Keratinocyte (primary cell): ENCODE measurements at regions not wholly inside any gene's neighbourhood (a gene's known extent, or its start where the extent isn't known, plus 50 kb on each side); places are given as distances from the start of the nearest gene placed in this dataset.

Source experiments
- CTCF ChIP-seq, 3 experiments: IDR thresholded peaks in 1 of 3; conservative IDR thresholded peaks in 1 of 3; optimal IDR thresholded peaks in 1 of 3; 2 replicates in 2 of 3; 3 replicates in 1 of 3; pipeline versions ENCODE3 to v1.5.1; 2011; ENCODE audit warnings: low read length in 3 of 3, mild to moderate bottlenecking in 3 of 3, moderate library complexity in 2 of 3, control low read depth in 1 of 3, inconsistent platforms in 1 of 3; ENCODE audit not compliant: insufficient read depth in 2 of 3; ENCODE audit errors: extremely low read depth in 1 of 3
- EZH2 ChIP-seq: IDR thresholded peaks from one replicate; pipeline ENCODE4 v1.6.1; 2012; ENCODE audit warnings: inconsistent platforms, mild to moderate bottlenecking, low read length, moderate library complexity

DNA sequence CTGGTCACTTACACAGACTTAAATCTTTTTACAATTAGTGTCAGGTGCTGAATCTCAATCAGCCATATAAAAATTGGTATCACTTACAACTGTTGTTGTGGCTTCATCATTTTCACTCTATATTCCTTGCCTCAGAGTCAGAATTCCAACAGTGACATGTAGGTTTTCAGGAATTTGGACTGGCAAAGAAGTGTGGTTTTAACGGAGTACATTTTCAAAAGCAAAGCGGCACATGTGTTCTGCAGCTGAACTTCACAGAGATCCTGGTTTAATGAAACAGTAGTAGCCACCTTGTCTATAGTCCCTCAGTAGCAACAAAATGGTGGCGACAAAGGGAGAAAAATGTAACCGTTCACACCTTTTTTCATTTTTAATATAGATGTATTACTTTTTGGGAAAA lies 486.6 kb downstream of the FAT4 start:
- TF ChIP-seq CTCF (optimal IDR thresholded peaks at IDR 0.05 in 1 of 3, IDR thresholded peaks at IDR 0.05 in 1 of 3, conservative IDR thresholded peaks at IDR 0.05 in 1 of 3; ENCODE audit: extremely low read depth in 1 of 3, insufficient read depth in 2 of 3, low read length in 3 of 3) = no peak
- TF ChIP-seq EZH2 = no peak
